ENCODE measurements at regions not wholly inside any gene's neighbourhood (a gene's known extent, or its start where the extent isn't known, plus 50 kb on each side); places are given as distances from the start of the nearest gene placed in this dataset.
"Not testable (repeated sequence)": the region's sequence is repeated elsewhere in the genome, so short reads cannot be mapped to it uniquely, and the experiment has no call there.

DNA sequence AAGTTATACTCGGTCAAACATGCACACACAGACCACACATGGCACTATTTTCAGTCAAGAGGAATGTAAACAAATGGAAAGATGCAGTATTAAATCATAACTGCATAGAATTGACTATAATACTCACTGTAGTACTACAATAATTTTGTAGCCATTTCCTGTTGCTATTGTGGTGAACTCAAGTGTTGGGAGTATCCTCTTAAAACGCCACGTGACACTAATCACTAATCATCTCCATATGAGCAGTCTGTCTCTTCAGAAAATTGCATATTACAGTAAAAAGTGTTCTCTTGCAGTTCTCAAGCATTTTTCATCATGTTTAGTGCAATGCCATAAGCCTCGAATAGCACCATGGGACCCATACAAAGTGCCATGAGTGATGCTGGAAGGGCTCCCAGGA lies 258.7 kb upstream of the ID4 start:
- Histone ChIP-seq H3K4me1 (ENCODE audit: insufficient read depth, low read length) (no peaks in the 10 kb centered on the region), H3K79me2 (ENCODE audit: low read length) (no peaks in the 10 kb centered on the region), H3K4me2 (ENCODE audit: low read length) (no peak overlapping the region), H3K9ac (ENCODE audit: low read length) (no peak overlapping the region), H3K27ac (ENCODE audit: low read length) (no peak overlapping the region), H3K36me3 (ENCODE audit: low read depth, low read length) (no peaks in the 10 kb centered on the region), H2AFZ (ENCODE audit: low read length) (no peak overlapping the region), H4K20me1 (ENCODE audit: low read length) (no peaks in the 10 kb centered on the region), H3K9me2 (replicated peaks; ENCODE audit: low read length) (no peaks in the 10 kb centered on the region), H3K27me3 (ENCODE audit: low read length) (no peaks in the 10 kb centered on the region), H3F3A (ENCODE audit: low read length, unreplicated experiment) (no peaks in the 10 kb centered on the region), H3K9me3 (ENCODE audit: low read length) (0 out of 2 replicates have a peak, but pooled peaks cover 5% of the 10 kb centered on the region), H3K4me3 (ENCODE audit: low read length) (no peak overlapping the region)
- TF ChIP-seq EZH2phosphoT487 (IDR thresholded peaks at IDR 0.05; ENCODE audit: borderline replicate concordance, low read length) (no peak), EZH2 (IDR thresholded peaks at IDR 0.05; ENCODE audit: low read length, unreplicated experiment) (no peak)
- TF ChIP-seq, protein P1, sequence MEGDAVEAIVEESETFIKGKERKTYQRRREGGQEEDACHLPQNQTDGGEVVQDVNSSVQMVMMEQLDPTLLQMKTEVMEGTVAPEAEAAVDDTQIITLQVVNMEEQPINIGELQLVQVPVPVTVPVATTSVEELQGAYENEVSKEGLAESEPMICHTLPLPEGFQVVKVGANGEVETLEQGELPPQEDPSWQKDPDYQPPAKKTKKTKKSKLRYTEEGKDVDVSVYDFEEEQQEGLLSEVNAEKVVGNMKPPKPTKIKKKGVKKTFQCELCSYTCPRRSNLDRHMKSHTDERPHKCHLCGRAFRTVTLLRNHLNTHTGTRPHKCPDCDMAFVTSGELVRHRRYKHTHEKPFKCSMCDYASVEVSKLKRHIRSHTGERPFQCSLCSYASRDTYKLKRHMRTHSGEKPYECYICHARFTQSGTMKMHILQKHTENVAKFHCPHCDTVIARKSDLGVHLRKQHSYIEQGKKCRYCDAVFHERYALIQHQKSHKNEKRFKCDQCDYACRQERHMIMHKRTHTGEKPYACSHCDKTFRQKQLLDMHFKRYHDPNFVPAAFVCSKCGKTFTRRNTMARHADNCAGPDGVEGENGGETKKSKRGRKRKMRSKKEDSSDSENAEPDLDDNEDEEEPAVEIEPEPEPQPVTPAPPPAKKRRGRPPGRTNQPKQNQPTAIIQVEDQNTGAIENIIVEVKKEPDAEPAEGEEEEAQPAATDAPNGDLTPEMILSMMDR (conservative IDR thresholded peaks at IDR 0.05; ENCODE audit: low read depth, low read length) = no peak
- intact Hi-C loops (cut with micrococcal nuclease) = no loop called here
- ATAC-seq (no peak), DNase-seq (no peak)
- ChIA-PET CTCF (no interaction called here), POLR2A (ENCODE audit: unreplicated experiment) (no interaction called here)
- BruUV-seq (replicated peaks) = no TSS peak

DNA sequence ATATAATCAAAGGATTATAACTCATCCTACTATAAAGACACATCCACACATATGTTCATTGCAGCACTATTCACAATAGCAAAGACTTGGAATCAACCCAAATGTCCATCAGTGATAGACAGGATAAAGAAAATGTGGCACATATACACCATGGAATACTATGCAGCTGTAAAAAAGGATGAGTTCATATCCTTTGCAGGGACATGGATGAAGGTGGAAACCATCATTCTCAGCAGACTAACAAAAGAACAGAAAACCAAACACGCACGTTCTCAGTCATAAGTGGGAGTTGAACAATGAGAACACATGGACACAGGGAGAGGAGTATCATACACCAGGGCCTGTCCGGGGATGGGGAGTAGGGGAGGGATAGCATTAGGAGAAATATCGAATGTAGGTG lies 253.0 kb upstream of the ID4 start:
- ATAC-seq; H3K4me1 ChIP-seq (ENCODE audit: insufficient read depth, low read length); DNase-seq; H3K27me3 ChIP-seq (ENCODE audit: low read length); POLR2A ChIA-PET (ENCODE audit: unreplicated experiment); H3K9me3 ChIP-seq (ENCODE audit: low read length); H2AFZ ChIP-seq (ENCODE audit: low read length); H3K9ac ChIP-seq (ENCODE audit: low read length); H3K27ac ChIP-seq (ENCODE audit: low read length); H3F3A ChIP-seq (ENCODE audit: low read length, unreplicated experiment); H3K4me3 ChIP-seq (ENCODE audit: low read length); H3K9me2 ChIP-seq (replicated peaks; ENCODE audit: low read length); H3K79me2 ChIP-seq (ENCODE audit: low read length); H3K4me2 ChIP-seq (ENCODE audit: low read length); CTCF ChIA-PET; H3K36me3 ChIP-seq (ENCODE audit: low read depth, low read length); H4K20me1 ChIP-seq (ENCODE audit: low read length); intact Hi-C loops (cut with micrococcal nuclease); BruUV-seq (replicated peaks): not testable (repeated sequence)

DNA sequence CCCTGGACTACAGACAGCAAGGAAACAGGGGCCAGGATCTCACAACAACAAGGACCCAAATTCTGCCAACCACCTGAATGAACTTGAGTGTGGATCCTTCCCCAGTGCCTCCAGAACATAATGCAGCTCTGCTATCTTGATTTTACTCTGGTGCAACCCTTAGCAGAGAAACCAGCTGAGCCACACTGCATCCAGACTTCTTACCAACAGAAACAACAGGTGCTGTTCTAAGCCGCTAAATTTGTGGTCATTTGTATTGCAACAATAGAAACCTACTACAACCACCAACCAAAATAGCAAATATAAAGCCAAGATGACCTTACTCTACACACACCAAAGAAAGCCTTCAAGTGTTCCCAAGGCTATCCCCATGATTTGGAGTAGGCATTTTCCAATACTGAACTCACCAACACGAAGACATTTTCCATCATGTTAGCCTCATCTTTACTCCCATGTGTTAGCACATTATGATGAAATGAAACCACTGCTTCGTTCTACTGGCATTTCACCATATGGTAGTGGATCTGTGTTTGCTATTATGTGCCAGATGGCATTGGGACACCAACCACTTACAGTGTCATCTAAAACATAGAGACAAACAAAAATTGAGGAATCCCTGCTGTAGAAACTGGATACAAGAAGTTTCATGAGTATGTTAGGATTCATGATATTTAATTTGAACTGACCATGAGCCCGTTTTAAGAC lies 249.8 kb upstream of the ID4 start:
- CTCF ChIA-PET = no interaction called here
- no peaks in the 10 kb centered on the region for H3K9me3 ChIP-seq (ENCODE audit: low read length)
- no peaks in the 10 kb centered on the region for H4K20me1 ChIP-seq (ENCODE audit: low read length)
- no peak for DNase-seq
- no peak for ATAC-seq
- no peak overlapping the region for H3K4me3 ChIP-seq (ENCODE audit: low read length)
- no peaks in the 10 kb centered on the region for H3K36me3 ChIP-seq (ENCODE audit: low read depth, low read length)
- no peak overlapping the region for H3K27ac ChIP-seq (ENCODE audit: low read length)
- H3K4me1 ChIP-seq (ENCODE audit: insufficient read depth, low read length) = no peaks in the 10 kb centered on the region
- POLR2A ChIA-PET (ENCODE audit: unreplicated experiment) = no interaction called here
- no peaks in the 10 kb centered on the region for H3K27me3 ChIP-seq (ENCODE audit: low read length)
- H3F3A ChIP-seq (ENCODE audit: low read length, unreplicated experiment) = no peaks in the 10 kb centered on the region
- no peak overlapping the region for H3K4me2 ChIP-seq (ENCODE audit: low read length)
- no peaks in the 10 kb centered on the region for H3K79me2 ChIP-seq (ENCODE audit: low read length)
- TF ChIP-seq EZH2phosphoT487 (IDR thresholded peaks at IDR 0.05; ENCODE audit: borderline replicate concordance, low read length) (no peak), EZH2 (IDR thresholded peaks at IDR 0.05; ENCODE audit: low read length, unreplicated experiment) (no peak)
- TF ChIP-seq, protein P1 (conservative IDR thresholded peaks at IDR 0.05; ENCODE audit: low read depth, low read length) = no peak
- H3K9me2 ChIP-seq (replicated peaks; ENCODE audit: low read length) = no peaks in the 10 kb centered on the region
- H3K9ac ChIP-seq (ENCODE audit: low read length) = no peak overlapping the region
- intact Hi-C loops (cut with micrococcal nuclease) = no loop called here
- BruUV-seq (replicated peaks) = no TSS peak
- H2AFZ ChIP-seq (ENCODE audit: low read length) = 0 out of 2 replicates have a peak overlapping the region, but pooled peaks have one; percentile 5

All from PC-3 (cell line).